NCI-H69 (cell line): ENCODE measurements at regions not wholly inside any gene's neighbourhood (a gene's known extent, or its start where the extent isn't known, plus 50 kb on each side); places are given as distances from the start of the nearest gene placed in this dataset.
"Not testable (repeated sequence)": the region's sequence is repeated elsewhere in the genome, so short reads cannot be mapped to it uniquely, and the experiment has no call there.

Experiments
- DNase-seq: peaks from one replicate; lab custom pipeline; 2025; lab: John Stamatoyannopoulos, UW

- peak; percentile 40 for DNase-seq
Observed at GRCh38 chr6:126204126-126204525, 135.8 kb upstream of the CENPW start.

GRCh38 chr6:126204598-126204997, 135.3 kb upstream of the CENPW start:
- peak; percentile 40 for DNase-seq

- DNase-seq = no peak
Observed at GRCh38 chr6:126206504-126207246, 133.2 kb upstream of the CENPW start.

GRCh38 chr6:126210398-126211075, 129.4 kb upstream of the CENPW start:
- no peak for DNase-seq

- peak; percentile 60 for DNase-seq
Observed at GRCh38 chr6:126217497-126217896, 122.4 kb upstream of the CENPW start.

- not testable (repeated sequence) for DNase-seq
Observed at GRCh38 chr6:126220901-126221300, 119.0 kb upstream of the CENPW start.

GRCh38 chr6:126227833-126228702, 111.8 kb upstream of the CENPW start:
- DNase-seq = peak; percentile 95

- no peak for DNase-seq
Observed at GRCh38 chr6:126232671-126233070, 107.2 kb upstream of the CENPW start.

- no peak for DNase-seq
Observed at GRCh38 chr6:126233192-126233591, 106.7 kb upstream of the CENPW start.

GRCh38 chr6:126235363-126235762, 104.6 kb upstream of the CENPW start:
- DNase-seq = no peak

- DNase-seq = no peak
Observed at GRCh38 chr6:126245077-126245476, 94.8 kb upstream of the CENPW start.

GRCh38 chr6:126252154-126252553, 87.8 kb upstream of the CENPW start:
- DNase-seq = peak; percentile 37

- DNase-seq = no peak
Observed at GRCh38 chr6:126253431-126253830, 86.5 kb upstream of the CENPW start.

- no peak for DNase-seq
Observed at GRCh38 chr6:126258150-126258549, 81.8 kb upstream of the CENPW start.

GRCh38 chr6:126261792-126262421, 78.0 kb upstream of the CENPW start:
- DNase-seq = no peak

GRCh38 chr6:126264265-126264664, 75.7 kb upstream of the CENPW start:
- no peak for DNase-seq

GRCh38 chr6:126266664-126267063, 73.3 kb upstream of the CENPW start:
- no peak for DNase-seq

- peak; percentile 89 for DNase-seq
Observed at GRCh38 chr6:126267626-126268025, 72.3 kb upstream of the CENPW start.

- peak; percentile 97 for DNase-seq
Observed at GRCh38 chr6:126268092-126268491, 71.8 kb upstream of the CENPW start.

GRCh38 chr6:126280287-126280686, 59.6 kb upstream of the CENPW start:
- no peak for DNase-seq

- DNase-seq = no peak
Observed at GRCh38 chr6:126285871-126286365, 54.0 kb upstream of the CENPW start.
